ENCODE measurements at regions not wholly inside any gene's neighbourhood (a gene's known extent, or its start where the extent isn't known, plus 50 kb on each side); places are given as distances from the start of the nearest gene placed in this dataset.

DNA sequence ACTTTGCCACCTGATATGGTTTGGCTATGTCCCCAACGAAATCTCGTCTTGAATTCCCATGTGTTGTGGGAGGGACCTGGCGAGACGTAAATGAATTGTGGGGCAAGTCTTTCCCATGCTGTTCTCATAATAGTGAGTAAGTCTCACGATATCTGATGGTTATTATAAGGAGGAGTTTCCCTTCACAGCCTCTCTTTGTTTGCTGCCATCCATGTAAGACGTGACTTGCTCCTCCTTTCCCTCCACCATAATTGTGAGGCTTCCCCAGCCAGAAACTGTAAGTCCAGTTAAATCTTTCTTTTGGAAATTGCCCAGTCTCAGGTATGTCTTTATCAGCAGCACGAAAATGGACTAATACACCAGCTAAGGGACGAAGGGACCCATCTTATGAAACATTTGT is 1303.3 kb downstream of the SUCLG1 start:
- H3K27ac ChIP-seq (ENCODE audit: low read depth, low read length): no peak overlapping the region
- no peak overlapping the region for H2AFZ ChIP-seq (ENCODE audit: low read depth, low read length, severe bottlenecking)
- TF ChIP-seq CTCF (IDR thresholded peaks at IDR 0.05; ENCODE audit: insufficient read depth, low read length, poor library complexity, severe bottlenecking) (no peak), EZH2phosphoT487 (conservative IDR thresholded peaks at IDR 0.05; ENCODE audit: low read length) (no peak)
- no peaks in the 10 kb centered on the region for H3K36me3 ChIP-seq (ENCODE audit: low read length)
- no peaks in the 10 kb centered on the region for H3K9me3 ChIP-seq (ENCODE audit: insufficient read depth, low read length)
- H3K79me2 ChIP-seq (ENCODE audit: insufficient read depth, low read length): no peaks in the 10 kb centered on the region
- H3K9ac ChIP-seq (ENCODE audit: low read length): no peak overlapping the region
- no peaks in the 10 kb centered on the region for H3F3A ChIP-seq (ENCODE audit: insufficient read depth)
- no peaks in the 10 kb centered on the region for H3K27me3 ChIP-seq (ENCODE audit: low read length)
- no peak overlapping the region for H3K4me3 ChIP-seq (ENCODE audit: insufficient read depth, low read length, poor library complexity, severe bottlenecking)
- H4K20me1 ChIP-seq (ENCODE audit: low read depth, low read length): no peaks in the 10 kb centered on the region
- H3K4me2 ChIP-seq (ENCODE audit: low read depth, low read length, poor library complexity, severe bottlenecking): no peak overlapping the region
- H3K9me2 ChIP-seq (replicated peaks; ENCODE audit: insufficient read depth, low read length): no peaks in the 10 kb centered on the region

DNA sequence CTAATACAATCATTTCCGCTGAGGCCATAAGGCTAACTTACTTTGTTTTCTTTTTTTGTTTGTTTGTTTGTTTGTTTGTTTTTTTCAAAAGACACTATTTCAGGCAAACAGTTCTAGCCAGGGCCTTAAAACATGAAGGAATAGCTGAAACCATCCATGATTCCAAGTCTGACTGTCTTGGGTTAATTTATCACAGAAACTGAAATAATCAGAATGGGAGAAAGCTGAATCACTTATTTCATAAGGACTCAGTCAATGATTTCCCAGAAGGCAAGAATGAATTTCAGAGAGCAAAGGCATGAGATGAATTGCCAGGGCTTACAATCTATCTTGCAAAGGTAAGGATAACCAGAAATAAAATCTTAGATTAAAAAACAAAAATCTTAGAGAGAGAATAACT is 1315.1 kb downstream of the SUCLG1 start:
- Histone ChIP-seq H3K36me3 (ENCODE audit: low read length) (no peaks in the 10 kb centered on the region), H3K79me2 (ENCODE audit: insufficient read depth, low read length) (no peaks in the 10 kb centered on the region), H4K20me1 (ENCODE audit: low read depth, low read length) (no peaks in the 10 kb centered on the region), H3F3A (ENCODE audit: insufficient read depth) (no peaks in the 10 kb centered on the region), H3K27ac (ENCODE audit: low read depth, low read length) (no peak overlapping the region), H3K4me2 (ENCODE audit: low read depth, low read length, poor library complexity, severe bottlenecking) (no peak overlapping the region), H3K4me3 (ENCODE audit: insufficient read depth, low read length, poor library complexity, severe bottlenecking) (no peak overlapping the region), H3K27me3 (ENCODE audit: low read length) (no peaks in the 10 kb centered on the region), H3K9me3 (ENCODE audit: insufficient read depth, low read length) (no peaks in the 10 kb centered on the region), H3K9ac (ENCODE audit: low read length) (no peak overlapping the region), H3K9me2 (replicated peaks; ENCODE audit: insufficient read depth, low read length) (no peaks in the 10 kb centered on the region; the same call in 1 of the 2 replicates), H2AFZ (ENCODE audit: low read depth, low read length, severe bottlenecking) (no peak overlapping the region)
- TF ChIP-seq EZH2phosphoT487 (conservative IDR thresholded peaks at IDR 0.05; ENCODE audit: low read length) (no peak), CTCF (IDR thresholded peaks at IDR 0.05; ENCODE audit: insufficient read depth, low read length, poor library complexity, severe bottlenecking) (no peak)

GRCh38 chr2:83142934-83143333 is 1316.1 kb downstream of the SUCLG1 start:
- H3K79me2 ChIP-seq (ENCODE audit: insufficient read depth, low read length): no peaks in the 10 kb centered on the region
- no peaks in the 10 kb centered on the region for H3K9me3 ChIP-seq (ENCODE audit: insufficient read depth, low read length)
- H3K9me2 ChIP-seq (replicated peaks; ENCODE audit: insufficient read depth, low read length): no peaks in the 10 kb centered on the region; the same call in 1 of the 2 replicates

GRCh38 chr2:83115606-83116005 is 1343.5 kb downstream of the SUCLG1 start:
- no peaks in the 10 kb centered on the region for H3K9me3 ChIP-seq (ENCODE audit: insufficient read depth, low read length)
- no peak overlapping the region for H2AFZ ChIP-seq (ENCODE audit: low read depth, low read length, severe bottlenecking)
- H4K20me1 ChIP-seq (ENCODE audit: low read depth, low read length): no peaks in the 10 kb centered on the region
- H3K9me2 ChIP-seq (replicated peaks; ENCODE audit: insufficient read depth, low read length): no peaks in the 10 kb centered on the region
- no peak for TF ChIP-seq EZH2phosphoT487 (conservative IDR thresholded peaks at IDR 0.05; ENCODE audit: low read length)
- TF ChIP-seq CTCF (IDR thresholded peaks at IDR 0.05; ENCODE audit: insufficient read depth, low read length, poor library complexity, severe bottlenecking): no peak
- H3K4me2 ChIP-seq (ENCODE audit: low read depth, low read length, poor library complexity, severe bottlenecking): no peak overlapping the region
- H3K9ac ChIP-seq (ENCODE audit: low read length): no peak overlapping the region
- H3K4me3 ChIP-seq (ENCODE audit: insufficient read depth, low read length, poor library complexity, severe bottlenecking): no peak overlapping the region
- H3K27me3 ChIP-seq (ENCODE audit: low read length): no peaks in the 10 kb centered on the region
- H3F3A ChIP-seq (ENCODE audit: insufficient read depth): no peaks in the 10 kb centered on the region
- no peak overlapping the region for H3K27ac ChIP-seq (ENCODE audit: low read depth, low read length)
- no peaks in the 10 kb centered on the region for H3K79me2 ChIP-seq (ENCODE audit: insufficient read depth, low read length)
- no peaks in the 10 kb centered on the region for H3K36me3 ChIP-seq (ENCODE audit: low read length)

More at GRCh38 chr2:83142934-83143333, 1316.1 kb downstream of the SUCLG1 start:
- H3K4me2 ChIP-seq (ENCODE audit: low read depth, low read length, poor library complexity, severe bottlenecking): no peak overlapping the region
- H2AFZ ChIP-seq (ENCODE audit: low read depth, low read length, severe bottlenecking): no peak overlapping the region
- no peaks in the 10 kb centered on the region for H3F3A ChIP-seq (ENCODE audit: insufficient read depth)
- no peak overlapping the region for H3K9ac ChIP-seq (ENCODE audit: low read length)
- TF ChIP-seq EZH2phosphoT487 (conservative IDR thresholded peaks at IDR 0.05; ENCODE audit: low read length): no peak
- no peaks in the 10 kb centered on the region for H3K36me3 ChIP-seq (ENCODE audit: low read length)
- no peak overlapping the region for H3K4me3 ChIP-seq (ENCODE audit: insufficient read depth, low read length, poor library complexity, severe bottlenecking)
- H3K27me3 ChIP-seq (ENCODE audit: low read length): no peaks in the 10 kb centered on the region
- no peaks in the 10 kb centered on the region for H4K20me1 ChIP-seq (ENCODE audit: low read depth, low read length)
- H3K27ac ChIP-seq (ENCODE audit: low read depth, low read length): no peak overlapping the region

All from SU-DHL-6 (cell line).